ENCODE measurements at regions not wholly inside any gene's neighbourhood (a gene's known extent, or its start where the extent isn't known, plus 50 kb on each side); places are given as distances from the start of the nearest gene placed in this dataset.

DNA sequence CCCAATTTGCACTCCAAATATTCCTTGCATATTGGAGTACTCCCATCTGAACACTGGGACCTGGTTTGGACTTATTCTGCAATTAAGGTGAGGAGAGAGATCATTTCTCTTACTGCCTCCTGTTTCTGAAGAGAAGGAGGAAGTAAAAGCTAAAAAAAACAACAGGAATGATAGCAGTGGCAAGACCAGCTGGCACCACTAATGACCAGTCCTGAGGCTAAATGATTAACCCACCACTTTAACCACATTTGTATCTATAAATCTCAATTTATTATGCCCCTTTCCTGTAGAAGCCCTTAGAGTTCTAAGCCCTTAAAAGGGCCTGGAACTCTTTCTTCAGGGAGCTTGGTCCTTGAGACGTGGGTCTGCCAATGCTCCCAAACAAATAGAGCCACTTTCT, 625.0 kb upstream of the TSPY4 start:
- CTCF ChIA-PET: no interaction called here
- intact Hi-C loops (cut with micrococcal nuclease): no loop called here

DNA sequence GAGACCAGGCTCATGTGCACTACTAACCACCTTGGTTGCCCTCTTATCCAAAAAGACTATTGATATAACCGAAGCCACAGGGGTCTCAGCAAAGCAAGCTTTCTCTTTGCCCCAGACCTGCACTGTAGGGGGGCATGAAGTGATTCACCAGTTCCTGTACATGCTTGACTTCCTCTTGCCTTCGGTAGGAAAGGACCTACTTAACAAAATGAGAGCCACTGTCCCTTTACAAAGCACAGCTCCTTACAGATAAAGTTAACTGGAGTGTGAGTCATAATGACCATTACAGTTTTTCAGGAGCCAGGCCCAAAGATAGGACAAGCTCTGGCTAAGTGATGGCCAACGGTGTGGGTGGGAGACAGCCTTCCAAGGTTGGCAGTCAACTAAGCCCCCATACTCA, 622.0 kb upstream of the TSPY4 start:
- Histone ChIP-seq H3K36me3 (replicated peaks in 1 of 2; ENCODE audit: control extremely low read depth in 1 of 2, control insufficient read depth in 1 of 2, extremely low read depth in 1 of 2, insufficient read depth in 2 of 2, low read length in 1 of 2) (no peaks in the 10 kb centered on the region), H3K4me1 (ENCODE audit: control insufficient read depth in 2 of 2, insufficient read depth in 2 of 2, low read length in 2 of 2) (no peaks in the 10 kb centered on the region)

More for the DNA sequence above, 625.0 kb upstream of the TSPY4 start:
- DNase-seq: no peak
- H3K36me3 ChIP-seq (replicated peaks in 1 of 2; ENCODE audit: control extremely low read depth in 1 of 2, control insufficient read depth in 1 of 2, extremely low read depth in 1 of 2, insufficient read depth in 2 of 2, low read length in 1 of 2): no peaks in the 10 kb centered on the region
- H3K4me2 ChIP-seq (replicated peaks; ENCODE audit: low read depth, low read length, poor library complexity, severe bottlenecking): no peak overlapping the region
- TF ChIP-seq, protein P1, sequence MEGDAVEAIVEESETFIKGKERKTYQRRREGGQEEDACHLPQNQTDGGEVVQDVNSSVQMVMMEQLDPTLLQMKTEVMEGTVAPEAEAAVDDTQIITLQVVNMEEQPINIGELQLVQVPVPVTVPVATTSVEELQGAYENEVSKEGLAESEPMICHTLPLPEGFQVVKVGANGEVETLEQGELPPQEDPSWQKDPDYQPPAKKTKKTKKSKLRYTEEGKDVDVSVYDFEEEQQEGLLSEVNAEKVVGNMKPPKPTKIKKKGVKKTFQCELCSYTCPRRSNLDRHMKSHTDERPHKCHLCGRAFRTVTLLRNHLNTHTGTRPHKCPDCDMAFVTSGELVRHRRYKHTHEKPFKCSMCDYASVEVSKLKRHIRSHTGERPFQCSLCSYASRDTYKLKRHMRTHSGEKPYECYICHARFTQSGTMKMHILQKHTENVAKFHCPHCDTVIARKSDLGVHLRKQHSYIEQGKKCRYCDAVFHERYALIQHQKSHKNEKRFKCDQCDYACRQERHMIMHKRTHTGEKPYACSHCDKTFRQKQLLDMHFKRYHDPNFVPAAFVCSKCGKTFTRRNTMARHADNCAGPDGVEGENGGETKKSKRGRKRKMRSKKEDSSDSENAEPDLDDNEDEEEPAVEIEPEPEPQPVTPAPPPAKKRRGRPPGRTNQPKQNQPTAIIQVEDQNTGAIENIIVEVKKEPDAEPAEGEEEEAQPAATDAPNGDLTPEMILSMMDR (IDR thresholded peaks at IDR 0.05): no peak
- no peak for TF ChIP-seq EZH2 (IDR thresholded peaks at IDR 0.05; ENCODE audit: borderline replicate concordance, insufficient read depth, low read depth, low read length, poor library complexity, severe bottlenecking)
- no peaks in the 10 kb centered on the region for H3K4me1 ChIP-seq (ENCODE audit: control insufficient read depth in 2 of 2, insufficient read depth in 2 of 2, low read length in 2 of 2)
- H3K9ac ChIP-seq (ENCODE audit: low read length): no peak overlapping the region
- H3K4me3 ChIP-seq (ENCODE audit: control extremely low read depth in 1 of 5, extremely low read depth in 1 of 5, insufficient read depth in 1 of 5, low read depth in 2 of 5, low read length in 4 of 5): no peak overlapping the region
- no peak for ATAC-seq (ENCODE audit: low read depth)
- H2AFZ ChIP-seq (ENCODE audit: insufficient read depth, low read depth, low read length, poor library complexity, severe bottlenecking): no peak overlapping the region
- H3K9me3 ChIP-seq (ENCODE audit: control extremely low read depth in 1 of 3, control insufficient read depth in 2 of 3, insufficient read depth in 1 of 3, low read length in 2 of 3): no peaks in the 10 kb centered on the region
- H3K4me1 Mint-ChIP-seq: no peaks in the 10 kb centered on the region
- H4K20me1 ChIP-seq (ENCODE audit: control insufficient read depth, insufficient read depth, low read length, poor library complexity, severe bottlenecking): no peaks in the 10 kb centered on the region
- H3K79me2 ChIP-seq (ENCODE audit: control insufficient read depth, insufficient read depth, low read length): no peaks in the 10 kb centered on the region
- H3K27ac ChIP-seq (ENCODE audit: low read length in 2 of 2): no peak overlapping the region
- WGBS (ENCODE audit: insufficient coverage): no CpG with 5 or more reads among the region's 1 CpG
- POLR2A ChIA-PET: no interaction called here
- H3K27me3 Mint-ChIP-seq: no peaks in the 10 kb centered on the region
- H3K27me3 ChIP-seq (replicated peaks in 1 of 4; ENCODE audit: control extremely low read depth in 1 of 4, control insufficient read depth in 3 of 4, insufficient read depth in 4 of 4, low read length in 3 of 4): no peaks in the 10 kb centered on the region
- H3K4me3 Mint-ChIP-seq: no peak overlapping the region
- H3K9me3 Mint-ChIP-seq (ENCODE audit: insufficient read depth): no peaks in the 10 kb centered on the region
- no peak overlapping the region for H3K27ac Mint-ChIP-seq

More for the DNA sequence above, 622.0 kb upstream of the TSPY4 start:
- H3K4me1 Mint-ChIP-seq: no peaks in the 10 kb centered on the region
- Histone ChIP-seq H3K27me3 (replicated peaks in 1 of 4; ENCODE audit: control extremely low read depth in 1 of 4, control insufficient read depth in 3 of 4, insufficient read depth in 4 of 4, low read length in 3 of 4) (no peaks in the 10 kb centered on the region), H2AFZ (ENCODE audit: insufficient read depth, low read depth, low read length, poor library complexity, severe bottlenecking) (no peak overlapping the region), H3K9ac (ENCODE audit: low read length) (no peak overlapping the region), H3K4me2 (replicated peaks; ENCODE audit: low read depth, low read length, poor library complexity, severe bottlenecking) (no peak overlapping the region), H3K9me3 (ENCODE audit: control extremely low read depth in 1 of 3, control insufficient read depth in 2 of 3, insufficient read depth in 1 of 3, low read length in 2 of 3) (no peaks in the 10 kb centered on the region), H4K20me1 (ENCODE audit: control insufficient read depth, insufficient read depth, low read length, poor library complexity, severe bottlenecking) (no peaks in the 10 kb centered on the region), H3K79me2 (ENCODE audit: control insufficient read depth, insufficient read depth, low read length) (no peaks in the 10 kb centered on the region), H3K4me3 (ENCODE audit: control extremely low read depth in 1 of 5, extremely low read depth in 1 of 5, insufficient read depth in 1 of 5, low read depth in 2 of 5, low read length in 4 of 5) (no peak overlapping the region), H3K27ac (ENCODE audit: low read length in 2 of 2) (no peak overlapping the region)
- ChIA-PET POLR2A (no interaction called here), CTCF (no interaction called here)
- no peak overlapping the region for H3K27ac Mint-ChIP-seq
- intact Hi-C loops (cut with micrococcal nuclease): no loop called here
- H3K9me3 Mint-ChIP-seq (ENCODE audit: insufficient read depth): no peaks in the 10 kb centered on the region
- ATAC-seq (ENCODE audit: low read depth) (no peak), DNase-seq (no peak)
- no peak overlapping the region for H3K4me3 Mint-ChIP-seq
- WGBS (ENCODE audit: insufficient coverage): 60% methylated on average over 1 of the region's 3 CpGs
- no peaks in the 10 kb centered on the region for H3K27me3 Mint-ChIP-seq
- TF ChIP-seq EZH2 (IDR thresholded peaks at IDR 0.05; ENCODE audit: borderline replicate concordance, insufficient read depth, low read depth, low read length, poor library complexity, severe bottlenecking): no peak
- TF ChIP-seq, protein P1 (IDR thresholded peaks at IDR 0.05): no peak
